ENCODE measurements at regions not wholly inside any gene's neighbourhood (a gene's known extent, or its start where the extent isn't known, plus 50 kb on each side); places are given as distances from the start of the nearest gene placed in this dataset.

DNA sequence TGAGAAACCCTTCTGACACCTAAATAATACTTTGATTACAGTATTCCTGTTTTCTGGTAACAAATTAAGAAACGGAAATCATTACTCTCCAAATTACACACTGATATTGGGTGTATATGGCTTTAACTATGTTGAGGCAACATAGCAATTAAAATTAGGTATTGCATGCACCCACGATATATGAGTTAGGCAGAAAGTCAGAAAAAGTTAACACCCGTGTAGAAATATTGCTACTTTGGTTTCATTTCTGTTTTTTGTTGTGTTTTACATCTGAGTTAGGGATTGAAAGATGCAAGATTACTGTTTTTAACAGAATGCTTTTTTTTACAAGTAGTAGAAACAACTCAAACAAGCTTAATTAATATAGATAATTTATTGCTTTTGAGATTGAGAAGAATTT, 327.8 kb downstream of the GBE1 start:
- TF ChIP-seq POLR2A (IDR thresholded peaks at IDR 0.05) (no peak), POLR2AphosphoS5 (IDR thresholded peaks at IDR 0.05) (no peak)

All from prostate gland (tissue), 1 donor.